ENCODE measurements at regions not wholly inside any gene's neighbourhood (a gene's known extent, or its start where the extent isn't known, plus 50 kb on each side); places are given as distances from the start of the nearest gene placed in this dataset.

DNA sequence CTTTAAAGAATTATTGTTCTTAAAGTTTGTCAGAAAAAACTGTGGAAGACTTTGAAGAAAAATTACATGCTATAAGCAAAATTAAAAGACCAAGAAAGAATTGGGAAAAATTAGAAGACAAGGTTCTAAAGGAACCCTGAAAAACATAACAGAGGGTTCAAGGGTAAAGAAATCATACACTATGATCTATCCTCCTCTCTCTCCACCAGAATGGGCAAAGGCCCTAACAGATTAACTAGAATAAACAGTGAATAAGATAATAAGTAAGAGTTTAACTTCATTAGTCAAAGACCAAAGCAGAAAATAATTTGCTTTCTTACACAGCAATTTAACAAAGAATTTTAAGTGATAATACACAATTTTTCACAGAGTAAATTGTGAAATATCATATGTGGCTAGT lies 201.2 kb upstream of the PDE10A start:
- TF ChIP-seq CTCF (IDR thresholded peaks at IDR 0.05): no peak
- TF ChIP-seq EZH2 (IDR thresholded peaks at IDR 0.05): no peak
